K562 (cell line): ENCODE measurements at regions not wholly inside any gene's neighbourhood (a gene's known extent, or its start where the extent isn't known, plus 50 kb on each side); places are given as distances from the start of the nearest gene placed in this dataset.

Experiments
- ATAC-seq: fragments of 200-7000 bp; cut with Tn5 transposase; 3 replicates; pipeline ENCODE4 v1.9.1; 2020; ENCODE audit warnings: moderate library complexity
- BruUV-seq: library from RNA; stranded (reverse); fragments of 400-500 nt; replicated peaks from 2 replicates; lab custom pipeline; 2021; lab: Mats Ljungman, UMichigan
- CTCF ChIA-PET: fragments of 300-600 bp; formaldehyde crosslinking; extraction: SDS; loops from one replicate; lab custom pipeline; 2021; ENCODE audit warnings: low intra/inter-chr PET ratio; lab: Yijun Ruan, JAX
- POLR2A ChIA-PET: fragments of 300-600, 350-650 bp; sonication (Branson Sonifier 250); formaldehyde crosslinking; extraction: SDS; loops from one replicate; lab custom pipeline; 2021; ENCODE audit warnings: antibody characterized with exemption, inconsistent platforms; lab: Yijun Ruan, JAX
- DNase-seq, 4 experiments: peaks; one replicate each; pipeline versions ENCODE4 v3.0.0 to v3.0.0-alpha.2; 2011 to 2018; ENCODE audit warnings: low spot score in 3 of 4, mixed read lengths in 3 of 4; ENCODE audit errors: extremely low read depth in 1 of 4
- FAIRE-seq: peaks from 2 replicates; lab custom pipeline; 2011; peaks lifted over from hg19 to GRCh38; lab: Jason Lieb, UNC
- H2AFZ ChIP-seq: 2 replicates; pipeline ENCODE4 v1.6.0; 2011; ENCODE audit warnings: low read depth, low read length, control low read depth, inconsistent platforms
- H3K27ac ChIP-seq: fragments of 200-600 bp; 3 replicates; pipeline ENCODE4 v1.8.0; 2011; ENCODE audit warnings: low read depth, mild to moderate bottlenecking, control low read depth, inconsistent platforms, low read length, moderate library complexity, mixed read lengths; ENCODE audit errors: extremely low read depth
- H3K27me3 ChIP-seq, 2 experiments: fragments of 300-600 bp in 1 of 2; 2 replicates in 1 of 2; 3 replicates in 1 of 2; pipeline versions ENCODE4 v1.6.0 to v1.8.0; 2011; ENCODE audit warnings: inconsistent platforms in 2 of 2, low read length in 2 of 2, mild to moderate bottlenecking in 1 of 2, mixed read lengths in 1 of 2, moderate library complexity in 1 of 2; ENCODE audit not compliant: control insufficient read depth in 2 of 2, insufficient read depth in 2 of 2
- H3K36me3 ChIP-seq: fragments of 300-600 bp; 3 replicates; pipeline ENCODE4 v1.8.0; 2011; ENCODE audit warnings: mild to moderate bottlenecking, low read length, inconsistent platforms; ENCODE audit not compliant: control insufficient read depth, insufficient read depth
- H3K4me1 ChIP-seq, 2 experiments: fragments of 200-600 bp in 1 of 2; replicated peaks in 1 of 2; 2 replicates in 1 of 2; 3 replicates in 1 of 2; pipeline versions ENCODE4 v1.5.1 to v1.8.0; 2011; ENCODE audit warnings: inconsistent platforms in 2 of 2, low read length in 2 of 2, mild to moderate bottlenecking in 1 of 2, mixed read lengths in 1 of 2, moderate library complexity in 1 of 2; ENCODE audit not compliant: control insufficient read depth in 2 of 2, insufficient read depth in 2 of 2
- H3K4me2 ChIP-seq: 2 replicates; pipeline ENCODE4 v1.6.1; 2011; ENCODE audit warnings: low read length, control low read depth, inconsistent platforms, mixed read lengths; ENCODE audit not compliant: insufficient read depth
- H3K4me3 ChIP-seq: fragments of 200-600 bp; sonication (generic), shearing (Covaris generic); 2 replicates; pipeline ENCODE4 v1.5.1; 2016; ENCODE audit warnings: control low read depth, inconsistent platforms
- H3K79me2 ChIP-seq: fragments of 200-600 bp; 3 replicates; pipeline ENCODE4 v1.8.0; 2011; ENCODE audit warnings: low read length, inconsistent platforms; ENCODE audit not compliant: control insufficient read depth, insufficient read depth
- H3K9ac ChIP-seq, 2 experiments: 2 replicates each; pipeline versions ENCODE4 v1.6.0 to v1.6.1; 2011; ENCODE audit warnings: low read depth in 2 of 2, low read length in 2 of 2, control low read depth in 1 of 2, inconsistent platforms in 1 of 2, mild to moderate bottlenecking in 1 of 2, mixed read lengths in 1 of 2; ENCODE audit not compliant: insufficient read depth in 1 of 2
- H3K9me1 ChIP-seq: one replicate; pipeline ENCODE4 v1.6.0; 2011; ENCODE audit warnings: inconsistent platforms, mild to moderate bottlenecking, low read length, moderate library complexity; ENCODE audit not compliant: control insufficient read depth, insufficient read depth
- H3K9me3 ChIP-seq: replicated peaks from 2 replicates; pipeline ENCODE4 v1.5.1; 2011; ENCODE audit warnings: low read depth, low read length, inconsistent platforms; ENCODE audit not compliant: control insufficient read depth, insufficient read depth
- H4K20me1 ChIP-seq: replicated peaks from 2 replicates; pipeline ENCODE4 v1.6.1; 2011; ENCODE audit warnings: low read length, inconsistent platforms, mixed read lengths; ENCODE audit not compliant: control insufficient read depth, insufficient read depth
- BACH1 ChIP-seq: fragments of 200-800 bp; sonication (Bioruptor generic); IDR thresholded peaks from 2 replicates; pipeline ENCODE4 v1.6.1; 2016; ENCODE audit warnings: missing genetic modification characterization, missing compliant biosample characterization
- CHCHD3 ChIP-seq: fragments of 250-450 bp; sonication (Bioruptor Pico); IDR thresholded peaks from 2 replicates; pipeline ENCODE4 v2.1.2; 2022; ENCODE audit warnings: mild to moderate bottlenecking
- DEAF1 ChIP-seq: fragments of 450-650 bp; formaldehyde crosslinking; IDR thresholded peaks from 2 replicates; pipeline ENCODE4 v1.4.0; 2020; ENCODE audit warnings: mild to moderate bottlenecking, moderate library complexity
- HDAC6 ChIP-seq: IDR thresholded peaks from 2 replicates; pipeline ENCODE4 v1.6.1; 2012; ENCODE audit warnings: low read depth, mild to moderate bottlenecking, control low read depth, inconsistent platforms, low read length, moderate library complexity
- MNT ChIP-seq, 2 experiments: fragments of 450-650 bp; conservative IDR thresholded peaks; 2 replicates each; pipeline ENCODE4 v1.6.1; 2017; ENCODE audit warnings: mild to moderate bottlenecking in 2 of 2, moderate library complexity in 2 of 2
- PYGO2 ChIP-seq: fragments of 450-650 bp; IDR thresholded peaks from 2 replicates; pipeline ENCODE4 v1.6.1; 2016; ENCODE audit warnings: mild to moderate bottlenecking, missing genetic modification characterization, moderate library complexity, missing compliant biosample characterization
- RCOR1 ChIP-seq, 2 experiments: IDR thresholded peaks; 2 replicates each; pipeline ENCODE4 v1.6.1; 2012; ENCODE audit warnings: low read depth in 2 of 2, low read length in 2 of 2, borderline replicate concordance in 1 of 2, improper control_type of control experiment in 1 of 2
- SPI1 ChIP-seq: IDR thresholded peaks from 2 replicates; pipeline ENCODE4 v1.6.1; 2011; ENCODE audit warnings: low read depth, low read length, control low read depth, borderline replicate concordance
- ZNF785 ChIP-seq: fragments of 250-450 bp; sonication (Bioruptor Pico); IDR thresholded peaks from 2 replicates; pipeline ENCODE4 v1.4.0; 2020; ENCODE audit warnings: mild to moderate bottlenecking
- WGBS: fragments of 100-300 bp; shearing (Covaris generic); methylation state at CpG from one replicate; pipeline ENCODE4 v1.1.6; 2016; ENCODE audit warnings: low coverage, mixed read lengths; ENCODE audit not compliant: insufficient coverage; ENCODE audit errors: missing lambda C conversion rate; 5-methylcytosine and 5-hydroxymethylcytosine counted together
- in situ Hi-C: fragments of 300-500 bp; cut with MboI; formaldehyde crosslinking; loops from 4 replicates; pipeline ENCODE4 v1.15.0; 2018; ENCODE audit warnings: inconsistent platforms, mixed read lengths
- intact Hi-C: fragments of 100-400 bp; cut with micrococcal nuclease; formaldehyde crosslinking; loops from 2 replicates; pipeline ENCODE4 v1.14.2; 2022
- TF ChIP-seq, protein P1 (sequence below), 3 experiments: IDR thresholded peaks in 2 of 3; conservative IDR thresholded peaks in 1 of 3; 2 replicates each; pipeline ENCODE4 v1.5.1; 2011 to 2012; ENCODE audit warnings: low read length in 3 of 3, mild to moderate bottlenecking in 3 of 3, control low read depth in 2 of 3, improper control_type of control experiment in 1 of 3, inconsistent platforms in 1 of 3, low read depth in 1 of 3, mixed read lengths in 1 of 3, moderate library complexity in 1 of 3; ENCODE audit not compliant: insufficient read depth in 2 of 3
- TF ChIP-seq, protein P2 (sequence below): fragments of 450-650 bp; conservative IDR thresholded peaks from 2 replicates; pipeline ENCODE4 v1.6.1; 2016; ENCODE audit warnings: missing genetic modification characterization, low read depth, mild to moderate bottlenecking, control low read depth, missing compliant biosample characterization

DNA sequence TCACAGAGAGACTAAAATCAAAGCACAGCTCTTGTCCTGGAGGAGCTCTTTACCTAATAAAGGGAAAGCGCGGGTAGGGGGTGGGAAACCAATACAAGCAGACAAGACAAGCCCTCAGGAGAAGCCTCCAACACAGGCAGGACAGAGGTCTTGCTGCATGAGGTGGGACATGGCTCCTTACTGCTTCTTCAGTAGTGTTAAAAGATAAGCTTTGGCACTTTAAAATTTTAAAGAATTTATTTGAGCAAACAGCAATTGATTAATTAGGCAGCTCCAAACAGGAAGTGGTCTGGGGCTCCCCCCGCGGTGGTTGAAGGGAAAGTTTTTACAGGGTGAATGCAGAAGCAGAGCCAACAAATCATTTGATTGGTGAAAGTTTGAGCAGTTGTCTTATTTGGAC, 50.3 kb upstream of the MACC1 start:
- intact Hi-C loops = no loop called here

More for the DNA sequence above, 50.3 kb upstream of the MACC1 start:
- WGBS = 81% methylated on average over 4 of the region's 4 CpGs
- Histone ChIP-seq H3K27ac (no peak overlapping the region), H3K4me3 (no peak overlapping the region), H3K79me2 (no peaks in the 10 kb centered on the region), H3K9me3 (no peaks in the 10 kb centered on the region), H3K36me3 (no peaks in the 10 kb centered on the region), H4K20me1 (no peaks in the 10 kb centered on the region), H3K4me2 (no peak overlapping the region), H3K9ac (no peak overlapping the region), H3K4me1 (peaks cover 0 to 8% of the 10 kb centered on the region in 2 experiments; a peak in 1 of 5 replicates), H3K27me3 (no peaks in the 10 kb centered on the region), H3K9me1 (no peaks in the 10 kb centered on the region), H2AFZ (peak overlapping the region; percentile 40; the same call in 1 of the 2 replicates)
- POLR2A ChIA-PET = no interaction called here
- TF ChIP-seq, protein P1, sequence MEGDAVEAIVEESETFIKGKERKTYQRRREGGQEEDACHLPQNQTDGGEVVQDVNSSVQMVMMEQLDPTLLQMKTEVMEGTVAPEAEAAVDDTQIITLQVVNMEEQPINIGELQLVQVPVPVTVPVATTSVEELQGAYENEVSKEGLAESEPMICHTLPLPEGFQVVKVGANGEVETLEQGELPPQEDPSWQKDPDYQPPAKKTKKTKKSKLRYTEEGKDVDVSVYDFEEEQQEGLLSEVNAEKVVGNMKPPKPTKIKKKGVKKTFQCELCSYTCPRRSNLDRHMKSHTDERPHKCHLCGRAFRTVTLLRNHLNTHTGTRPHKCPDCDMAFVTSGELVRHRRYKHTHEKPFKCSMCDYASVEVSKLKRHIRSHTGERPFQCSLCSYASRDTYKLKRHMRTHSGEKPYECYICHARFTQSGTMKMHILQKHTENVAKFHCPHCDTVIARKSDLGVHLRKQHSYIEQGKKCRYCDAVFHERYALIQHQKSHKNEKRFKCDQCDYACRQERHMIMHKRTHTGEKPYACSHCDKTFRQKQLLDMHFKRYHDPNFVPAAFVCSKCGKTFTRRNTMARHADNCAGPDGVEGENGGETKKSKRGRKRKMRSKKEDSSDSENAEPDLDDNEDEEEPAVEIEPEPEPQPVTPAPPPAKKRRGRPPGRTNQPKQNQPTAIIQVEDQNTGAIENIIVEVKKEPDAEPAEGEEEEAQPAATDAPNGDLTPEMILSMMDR (IDR thresholded peaks at IDR 0.05 in 2 of 3, conservative IDR thresholded peaks at IDR 0.05 in 1 of 3; ENCODE audit: insufficient read depth in 2 of 3, low read depth in 1 of 3, low read length in 3 of 3) = peak in 1 of 3 experiments; percentile 10; a peak in 1 of 6 replicates
- TF ChIP-seq CHCHD3 (CRISPR knock-in tag) (no peak), DEAF1 (no peak), RCOR1 (IDR thresholded peaks at IDR 0.05; ENCODE audit: borderline replicate concordance in 1 of 2, low read depth in 2 of 2, low read length in 2 of 2) (no peak), MNT (conservative IDR thresholded peaks at IDR 0.05) (no peak), PYGO2 (no peak), BACH1 (tag) (no peak), ZNF785 (CRISPR knock-in tag) (no peak), SPI1 (peak; percentile 45; the same call in 1 of the 2 replicates), HDAC6 (no peak)
- TF ChIP-seq, protein P2, sequence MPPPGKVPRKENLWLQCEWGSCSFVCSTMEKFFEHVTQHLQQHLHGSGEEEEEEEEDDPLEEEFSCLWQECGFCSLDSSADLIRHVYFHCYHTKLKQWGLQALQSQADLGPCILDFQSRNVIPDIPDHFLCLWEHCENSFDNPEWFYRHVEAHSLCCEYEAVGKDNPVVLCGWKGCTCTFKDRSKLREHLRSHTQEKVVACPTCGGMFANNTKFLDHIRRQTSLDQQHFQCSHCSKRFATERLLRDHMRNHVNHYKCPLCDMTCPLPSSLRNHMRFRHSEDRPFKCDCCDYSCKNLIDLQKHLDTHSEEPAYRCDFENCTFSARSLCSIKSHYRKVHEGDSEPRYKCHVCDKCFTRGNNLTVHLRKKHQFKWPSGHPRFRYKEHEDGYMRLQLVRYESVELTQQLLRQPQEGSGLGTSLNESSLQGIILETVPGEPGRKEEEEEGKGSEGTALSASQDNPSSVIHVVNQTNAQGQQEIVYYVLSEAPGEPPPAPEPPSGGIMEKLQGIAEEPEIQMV = no peak
- no TSS peak for BruUV-seq
- FAIRE-seq (no peak), DNase-seq (no peak), ATAC-seq (no peak)
- CTCF ChIA-PET = no interaction called here
- in situ Hi-C loops = no loop called here
